Lower leg skin (tissue), 4 donors: ENCODE measurements at regions not wholly inside any gene's neighbourhood (a gene's known extent, or its start where the extent isn't known, plus 50 kb on each side); places are given as distances from the start of the nearest gene placed in this dataset.

ENCODE experiments used
- DNase-seq, 2 donors: peaks; one replicate each; pipeline ENCODE4 v3.0.0-alpha.2; 2019; ENCODE audit warnings: low spot score in 2 of 2
- H3K4me3 ChIP-seq: fragments of 200-600 bp; sonication (generic); 2 replicates; pipeline ENCODE4 v1.5.1; 2017; ENCODE audit warnings: mild to moderate bottlenecking, low read depth; ENCODE audit not compliant: poor library complexity, severe bottlenecking
- CTCF ChIP-seq, 3 donors: fragments of 450-650 bp; IDR thresholded peaks; one replicate each; pipeline ENCODE4 v1.5.1; 2016; ENCODE audit warnings: antibody characterized with exemption in 3 of 3, mild to moderate bottlenecking in 3 of 3, moderate library complexity in 2 of 3
- POLR2A ChIP-seq, 2 donors: fragments of 450-650 bp; IDR thresholded peaks; one replicate each; pipeline ENCODE4 v1.6.1; 2016 to 2017; ENCODE audit warnings: antibody characterized with exemption in 2 of 2, mild to moderate bottlenecking in 1 of 2, moderate library complexity in 1 of 2
- WGBS, 2 donors: methylation state at CpG; one replicate each; pipeline ENCODE4 v1.1.5; 2018; 5-methylcytosine and 5-hydroxymethylcytosine counted together
- intact Hi-C: fragments of 100-400 bp; cut with DNase I; formaldehyde crosslinking; loops from one replicate; pipeline ENCODE4 v1.15.0; 2023; ENCODE audit warnings: low total_unique reads

- 59 to 66% methylated on average over 1 of the region's 1 CpG for WGBS, 2 donors
- TF ChIP-seq CTCF (IDR thresholded peaks at IDR 0.05) (no peak), POLR2A (IDR thresholded peaks at IDR 0.05) (no peak)
Observed at GRCh38 chr13:70720386-70720785, 612.1 kb upstream of the KLHL1 start.

GRCh38 chr13:70714993-70715392, 606.7 kb upstream of the KLHL1 start:
- WGBS, 2 donors: 73 to 82% methylated on average over 1 of the region's 1 CpG
- no peak overlapping the region for H3K4me3 ChIP-seq
- DNase-seq: no peak
- intact Hi-C loops: no loop called here
- no peak for TF ChIP-seq POLR2A (IDR thresholded peaks at IDR 0.05)
- no peak for TF ChIP-seq CTCF (IDR thresholded peaks at IDR 0.05)

More at GRCh38 chr13:70720386-70720785, 612.1 kb upstream of the KLHL1 start:
- H3K4me3 ChIP-seq: no peak overlapping the region
- intact Hi-C loops: no loop called here
- no peak for DNase-seq

- intact Hi-C loops: no loop called here
- DNase-seq: no peak
- H3K4me3 ChIP-seq: no peak overlapping the region
- no peak for TF ChIP-seq CTCF (IDR thresholded peaks at IDR 0.05)
- TF ChIP-seq POLR2A (IDR thresholded peaks at IDR 0.05): no peak
Observed at GRCh38 chr13:70708775-70709174, 600.5 kb upstream of the KLHL1 start.

- 67 to 68% methylated on average over 4 of the region's 4 CpGs for WGBS, 2 donors
Observed at GRCh38 chr13:70703755-70704154, 595.5 kb upstream of the KLHL1 start.

GRCh38 chr13:70694996-70695715, 586.9 kb upstream of the KLHL1 start:
- intact Hi-C loops: no loop called here
- TF ChIP-seq CTCF (IDR thresholded peaks at IDR 0.05): no peak
- TF ChIP-seq POLR2A (IDR thresholded peaks at IDR 0.05): no peak
- 30 to 38% methylated on average over 3 of the region's 3 CpGs for WGBS, 2 donors
- DNase-seq: no peak
- no peak overlapping the region for H3K4me3 ChIP-seq

More at GRCh38 chr13:70703755-70704154, 595.5 kb upstream of the KLHL1 start:
- H3K4me3 ChIP-seq: no peak overlapping the region
- TF ChIP-seq POLR2A (IDR thresholded peaks at IDR 0.05) (no peak), CTCF (IDR thresholded peaks at IDR 0.05) (no peak)
- intact Hi-C loops: no loop called here
- no peak for DNase-seq

GRCh38 chr13:70668983-70669382, 560.7 kb upstream of the KLHL1 start:
- H3K4me3 ChIP-seq: no peak overlapping the region
- intact Hi-C loops: no loop called here
- DNase-seq: no peak
- TF ChIP-seq CTCF (IDR thresholded peaks at IDR 0.05) (no peak), POLR2A (IDR thresholded peaks at IDR 0.05) (no peak)
